ENCODE measurements at regions not wholly inside any gene's neighbourhood (a gene's known extent, or its start where the extent isn't known, plus 50 kb on each side); places are given as distances from the start of the nearest gene placed in this dataset.
"Not testable (repeated sequence)": the region's sequence is repeated elsewhere in the genome, so short reads cannot be mapped to it uniquely, and the experiment has no call there.

DNA sequence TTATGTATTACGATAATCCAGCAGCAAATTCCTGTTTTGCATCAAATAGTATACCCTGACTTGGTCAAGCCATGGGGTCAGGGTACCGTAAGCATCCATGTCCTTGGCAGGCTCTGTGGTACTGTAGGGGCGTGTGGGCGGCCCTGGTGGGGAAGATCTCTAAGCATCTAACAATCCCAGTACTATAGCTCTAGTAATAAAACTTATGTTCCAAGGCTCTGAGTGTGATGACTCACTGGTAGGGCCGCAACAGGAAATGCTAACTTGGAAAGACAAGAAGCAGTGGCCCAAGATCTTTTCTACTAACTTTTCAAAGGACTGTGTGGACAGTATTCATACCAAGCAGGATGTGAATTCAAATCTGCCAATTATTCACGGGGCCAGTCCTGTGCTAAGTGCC lies 63.8 kb downstream of the CLEC18A start:
- not testable (repeated sequence) for DNase-seq (ENCODE audit: low spot score)

GRCh38 chr16:70016751-70017150 lies 65.6 kb downstream of the CLEC18A start:
- DNase-seq (ENCODE audit: low spot score) = not testable (repeated sequence)

GRCh38 chr16:70018254-70018653 lies 67.1 kb downstream of the CLEC18A start:
- peak; percentile 17 for DNase-seq (ENCODE audit: low spot score)
- TF ChIP-seq, protein P1, sequence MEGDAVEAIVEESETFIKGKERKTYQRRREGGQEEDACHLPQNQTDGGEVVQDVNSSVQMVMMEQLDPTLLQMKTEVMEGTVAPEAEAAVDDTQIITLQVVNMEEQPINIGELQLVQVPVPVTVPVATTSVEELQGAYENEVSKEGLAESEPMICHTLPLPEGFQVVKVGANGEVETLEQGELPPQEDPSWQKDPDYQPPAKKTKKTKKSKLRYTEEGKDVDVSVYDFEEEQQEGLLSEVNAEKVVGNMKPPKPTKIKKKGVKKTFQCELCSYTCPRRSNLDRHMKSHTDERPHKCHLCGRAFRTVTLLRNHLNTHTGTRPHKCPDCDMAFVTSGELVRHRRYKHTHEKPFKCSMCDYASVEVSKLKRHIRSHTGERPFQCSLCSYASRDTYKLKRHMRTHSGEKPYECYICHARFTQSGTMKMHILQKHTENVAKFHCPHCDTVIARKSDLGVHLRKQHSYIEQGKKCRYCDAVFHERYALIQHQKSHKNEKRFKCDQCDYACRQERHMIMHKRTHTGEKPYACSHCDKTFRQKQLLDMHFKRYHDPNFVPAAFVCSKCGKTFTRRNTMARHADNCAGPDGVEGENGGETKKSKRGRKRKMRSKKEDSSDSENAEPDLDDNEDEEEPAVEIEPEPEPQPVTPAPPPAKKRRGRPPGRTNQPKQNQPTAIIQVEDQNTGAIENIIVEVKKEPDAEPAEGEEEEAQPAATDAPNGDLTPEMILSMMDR (IDR thresholded peaks at IDR 0.05; ENCODE audit: extremely low read depth, missing control alignments) = peak; percentile 1

DNA sequence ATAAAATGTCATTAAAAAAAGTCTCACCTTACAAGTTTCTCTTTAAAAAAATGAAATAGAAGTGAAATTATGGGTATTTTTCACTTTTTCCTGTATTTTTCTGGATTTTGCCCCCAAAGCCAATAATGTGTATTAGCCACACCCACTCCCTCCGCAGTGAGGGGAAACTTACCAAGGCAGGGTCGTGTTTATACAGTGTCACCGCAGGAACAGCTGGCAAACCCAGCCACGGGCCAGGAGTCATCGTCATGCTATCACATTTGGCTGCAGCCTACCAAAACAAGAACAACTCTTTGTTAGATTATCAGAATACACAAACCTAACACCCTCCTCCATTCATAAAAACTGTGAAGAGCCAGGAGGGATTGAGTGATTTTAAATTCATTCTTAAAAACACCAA lies 72.1 kb downstream of the CLEC18A start:
- DNase-seq (ENCODE audit: low spot score) = not testable (repeated sequence)

- not testable (repeated sequence) for DNase-seq (ENCODE audit: low spot score)
These were observed 72.8 kb downstream of the CLEC18A start for GRCh38 chr16:70023956-70024355.

DNA sequence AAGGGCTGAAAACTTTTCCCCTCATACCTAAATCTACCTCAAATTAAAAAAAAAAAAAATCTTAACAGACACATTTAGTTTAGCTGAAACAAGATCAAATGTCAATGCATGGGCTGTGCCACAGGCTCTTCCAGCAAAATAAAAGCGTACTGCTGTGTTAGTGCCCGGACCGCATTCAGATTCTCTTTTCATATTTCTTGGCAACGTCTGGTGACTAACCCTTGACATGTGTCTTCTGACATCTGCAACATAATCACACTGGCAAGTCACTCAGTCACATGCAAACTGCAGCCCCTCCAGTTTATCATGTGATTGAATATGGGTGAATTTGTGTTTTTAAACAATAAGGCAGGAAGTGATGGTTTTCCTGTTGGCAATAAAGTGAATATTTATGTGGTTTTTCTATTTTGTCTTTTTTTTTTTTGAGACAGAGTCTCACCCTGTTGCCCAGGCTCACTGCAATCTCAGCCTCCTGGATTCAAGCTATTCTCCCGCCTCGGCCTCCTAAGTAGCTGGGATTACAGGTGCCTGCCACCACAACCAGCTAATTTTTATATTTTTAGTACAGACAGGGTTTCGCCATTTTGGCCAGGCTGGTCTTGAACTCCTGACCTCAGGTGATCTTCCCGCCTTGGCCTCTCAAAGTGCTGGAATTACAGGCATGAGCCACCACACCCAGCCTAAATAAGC lies 75.2 kb downstream of the CLEC18A start:
- not testable (repeated sequence) for DNase-seq (ENCODE audit: low spot score)

GRCh38 chr16:70032906-70033305 lies 81.2 kb upstream of the PDPR start:
- DNase-seq (ENCODE audit: low spot score) = not testable (repeated sequence)

- not testable (repeated sequence) for DNase-seq (ENCODE audit: low spot score)
These were observed 76.2 kb upstream of the PDPR start for GRCh38 chr16:70037913-70038312.

DNA sequence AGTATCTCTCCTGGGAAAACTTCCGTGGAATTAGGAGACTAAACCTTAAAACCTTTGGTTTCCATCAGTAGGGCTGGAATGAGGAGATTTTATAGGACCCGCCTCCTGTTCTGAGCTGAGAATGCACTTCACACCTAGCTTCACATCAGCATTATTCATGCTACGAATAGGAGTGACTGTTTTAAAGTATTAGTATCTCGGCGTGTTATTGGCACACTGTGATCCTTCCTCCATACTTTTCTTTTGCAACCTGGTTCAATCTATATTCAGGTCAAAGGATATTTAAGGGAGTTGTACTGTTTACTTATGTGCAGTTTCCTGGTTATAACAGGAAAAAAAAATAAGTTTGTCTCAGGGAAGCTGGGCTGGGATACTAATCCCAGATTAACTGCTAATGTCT lies 73.6 kb upstream of the PDPR start:
- not testable (repeated sequence) for DNase-seq (ENCODE audit: low spot score)

DNA sequence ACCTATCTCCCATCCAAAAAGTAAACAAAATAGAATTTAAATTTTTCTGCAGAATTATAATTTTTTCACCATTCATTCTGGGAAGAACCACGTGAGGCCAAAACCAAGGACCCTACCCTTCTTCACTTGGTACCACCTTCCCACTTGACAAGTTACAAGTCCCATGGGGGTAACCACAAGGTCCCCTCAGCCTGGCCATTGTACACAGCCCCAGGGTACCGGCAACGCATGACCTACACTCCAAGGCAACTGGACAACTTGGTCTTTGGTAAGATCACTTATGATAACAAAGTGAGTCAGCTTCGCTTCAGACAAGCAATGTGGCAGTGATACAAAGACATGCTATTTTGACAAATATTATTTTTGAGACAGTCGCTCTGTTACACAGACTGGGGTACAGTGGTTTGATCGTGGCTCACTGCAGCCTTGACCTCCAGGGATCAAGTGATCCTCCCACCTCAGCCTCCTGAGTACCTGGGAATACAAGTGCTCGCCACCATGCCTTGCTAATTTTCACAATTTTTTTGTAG lies 70.5 kb upstream of the PDPR start:
- not testable (repeated sequence) for DNase-seq (ENCODE audit: low spot score)

DNA sequence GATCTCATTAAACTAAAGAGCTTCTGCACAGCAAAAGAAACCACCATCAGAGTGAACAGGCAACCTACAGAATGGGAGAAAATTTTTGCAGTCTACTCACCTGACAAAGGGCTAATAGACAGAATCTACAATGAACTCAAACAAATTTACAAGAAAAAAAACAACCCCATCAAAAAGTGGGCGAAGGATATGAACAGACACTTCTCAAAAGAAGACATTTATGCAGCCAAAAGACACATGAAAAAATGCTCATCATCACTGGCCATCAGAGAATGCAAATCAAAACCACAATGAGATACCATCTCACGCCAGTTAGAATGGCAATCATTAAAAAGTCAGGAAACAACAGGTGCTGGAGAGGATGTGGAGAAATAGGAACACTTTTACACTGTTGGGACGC lies 67.6 kb upstream of the PDPR start:
- DNase-seq (ENCODE audit: low spot score) = not testable (repeated sequence)

DNA sequence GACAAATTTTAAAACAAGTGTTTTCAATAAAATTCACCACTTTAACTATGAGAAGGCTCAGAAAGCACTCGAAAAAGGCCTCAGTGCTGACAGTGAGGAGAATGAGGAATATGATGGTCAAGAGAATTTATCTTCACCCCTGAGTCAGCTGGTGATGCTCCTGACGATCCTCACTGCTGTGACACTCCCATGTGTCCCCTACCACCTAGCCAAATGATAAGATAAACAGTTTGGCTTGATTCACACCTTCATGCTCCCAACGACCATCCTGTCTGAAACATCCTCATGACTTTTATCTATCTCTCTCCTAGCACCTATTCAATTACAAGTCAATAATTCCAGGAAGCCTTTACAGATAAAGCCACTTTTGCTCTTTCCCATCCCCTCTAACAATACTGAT lies 66.0 kb upstream of the PDPR start:
- not testable (repeated sequence) for DNase-seq (ENCODE audit: low spot score)

DNA sequence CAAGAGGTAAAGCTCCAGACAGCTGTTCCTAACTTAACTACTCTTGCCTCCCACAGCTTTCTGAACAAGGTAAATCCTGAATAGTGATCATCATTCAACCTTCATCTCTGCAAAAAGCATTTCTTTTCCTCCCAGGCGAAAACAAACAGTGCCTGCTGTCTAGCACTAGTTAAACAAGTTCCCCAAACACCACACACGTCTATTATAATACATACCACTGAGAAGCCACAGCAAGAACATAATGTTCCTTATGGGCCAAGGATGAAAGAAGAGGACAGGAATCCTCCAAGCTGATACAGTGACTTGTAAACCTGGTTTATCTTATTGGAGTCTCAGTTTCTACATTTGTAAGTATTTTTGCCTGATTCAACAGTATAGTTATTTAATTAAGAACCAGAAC lies 56.1 kb upstream of the PDPR start:
- not testable (repeated sequence) for DNase-seq (ENCODE audit: low spot score)

- DNase-seq (ENCODE audit: low spot score) = not testable (repeated sequence)
These were observed 54.7 kb upstream of the PDPR start for GRCh38 chr16:70059429-70059828.

- not testable (repeated sequence) for DNase-seq (ENCODE audit: low spot score)
These were observed 53.6 kb upstream of the PDPR start for GRCh38 chr16:70060521-70061027.

- not testable (repeated sequence) for DNase-seq (ENCODE audit: low spot score)
These were observed 52.4 kb upstream of the PDPR start for GRCh38 chr16:70061671-70062218.

GRCh38 chr16:70062947-70063346 lies 51.2 kb upstream of the PDPR start:
- DNase-seq (ENCODE audit: low spot score) = not testable (repeated sequence)
